ENCODE measurements at regions not wholly inside any gene's neighbourhood (a gene's known extent, or its start where the extent isn't known, plus 50 kb on each side); places are given as distances from the start of the nearest gene placed in this dataset.

GRCh38 chr5:116370149-116370548, 204.5 kb downstream of the SEMA6A start:
- ChIA-PET POLR2A (ENCODE audit: low non-redundant PET) (no interaction called here), CTCF (no interaction called here)
- no peak overlapping the region for H3K27ac ChIP-seq
- DNase-seq (ENCODE audit: low spot score), result no peak
- TF ChIP-seq, protein P1, sequence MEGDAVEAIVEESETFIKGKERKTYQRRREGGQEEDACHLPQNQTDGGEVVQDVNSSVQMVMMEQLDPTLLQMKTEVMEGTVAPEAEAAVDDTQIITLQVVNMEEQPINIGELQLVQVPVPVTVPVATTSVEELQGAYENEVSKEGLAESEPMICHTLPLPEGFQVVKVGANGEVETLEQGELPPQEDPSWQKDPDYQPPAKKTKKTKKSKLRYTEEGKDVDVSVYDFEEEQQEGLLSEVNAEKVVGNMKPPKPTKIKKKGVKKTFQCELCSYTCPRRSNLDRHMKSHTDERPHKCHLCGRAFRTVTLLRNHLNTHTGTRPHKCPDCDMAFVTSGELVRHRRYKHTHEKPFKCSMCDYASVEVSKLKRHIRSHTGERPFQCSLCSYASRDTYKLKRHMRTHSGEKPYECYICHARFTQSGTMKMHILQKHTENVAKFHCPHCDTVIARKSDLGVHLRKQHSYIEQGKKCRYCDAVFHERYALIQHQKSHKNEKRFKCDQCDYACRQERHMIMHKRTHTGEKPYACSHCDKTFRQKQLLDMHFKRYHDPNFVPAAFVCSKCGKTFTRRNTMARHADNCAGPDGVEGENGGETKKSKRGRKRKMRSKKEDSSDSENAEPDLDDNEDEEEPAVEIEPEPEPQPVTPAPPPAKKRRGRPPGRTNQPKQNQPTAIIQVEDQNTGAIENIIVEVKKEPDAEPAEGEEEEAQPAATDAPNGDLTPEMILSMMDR (conservative IDR thresholded peaks at IDR 0.05; ENCODE audit: low read depth), result no peak

DNA sequence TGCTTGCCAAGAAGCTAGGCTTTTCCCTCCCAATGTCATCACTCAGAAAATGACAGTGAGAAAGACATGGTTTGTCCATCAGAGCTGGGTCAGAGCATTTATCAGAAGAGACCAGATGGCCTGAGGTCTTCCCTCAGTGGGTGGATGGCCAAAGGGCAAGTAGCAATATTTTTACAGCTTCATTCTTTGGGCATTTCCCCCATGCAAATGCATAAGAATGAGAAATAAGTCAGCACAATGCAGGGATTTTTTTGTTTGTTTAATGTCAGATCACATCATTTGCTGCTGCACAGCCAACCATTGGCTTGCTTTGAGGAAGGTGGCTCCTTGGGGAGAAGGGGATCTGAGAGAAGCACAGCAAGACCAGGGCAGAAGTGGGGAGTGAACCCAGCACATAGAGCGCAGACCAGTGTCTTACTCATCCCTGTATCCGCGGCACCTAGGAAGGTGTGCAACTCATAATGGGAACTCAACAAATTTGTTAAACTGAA, 209.6 kb downstream of the SEMA6A start:
- POLR2A ChIA-PET (ENCODE audit: low non-redundant PET), result no interaction called here
- DNase-seq (ENCODE audit: low spot score), result no peak
- CTCF ChIA-PET, result interaction anchor here (1.1 kb wide), 1 partner anchor 42 kb away, joined by 5 read pairs; no protein-coding TSS in a partner anchor
- H3K27ac ChIP-seq, result no peak overlapping the region
- TF ChIP-seq, protein P1 (conservative IDR thresholded peaks at IDR 0.05; ENCODE audit: low read depth), result no peak

GRCh38 chr5:116363780-116364179, 210.8 kb downstream of the SEMA6A start:
- TF ChIP-seq, protein P1 (conservative IDR thresholded peaks at IDR 0.05; ENCODE audit: low read depth), result no peak
- POLR2A ChIA-PET (ENCODE audit: low non-redundant PET), result no interaction called here
- CTCF ChIA-PET, result no interaction called here

DNA sequence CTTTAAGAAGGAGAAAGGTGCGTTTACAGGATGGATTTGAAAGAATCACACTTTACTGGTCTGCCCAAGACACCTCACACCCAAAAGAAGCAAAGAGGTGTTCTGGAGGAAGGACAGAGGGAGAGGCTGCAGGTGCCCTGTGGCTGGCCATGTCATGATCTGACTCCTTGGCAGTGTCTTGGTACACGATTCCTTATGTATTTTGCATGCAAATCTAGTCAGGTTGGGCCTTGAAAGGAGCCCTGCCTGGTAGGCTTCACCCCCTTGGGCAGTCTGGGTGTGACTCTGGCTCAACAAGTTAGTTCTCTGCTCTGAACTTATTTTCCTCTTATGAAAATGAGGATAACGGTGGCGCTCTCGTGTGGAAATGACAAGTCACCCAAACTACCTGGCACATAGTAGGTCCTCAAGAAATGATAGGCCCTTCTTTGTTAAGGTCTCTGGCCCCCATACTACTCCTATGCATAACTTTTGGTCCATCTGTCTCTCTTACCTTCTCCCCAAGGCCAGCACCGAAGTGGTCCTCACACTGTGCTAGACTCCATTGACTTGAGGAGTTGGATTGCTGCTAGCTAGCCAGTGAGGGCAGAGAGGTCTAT, 212.5 kb downstream of the SEMA6A start:
- ChIA-PET POLR2A (ENCODE audit: low non-redundant PET) (no interaction called here), CTCF (no interaction called here)
- TF ChIP-seq, protein P1 (conservative IDR thresholded peaks at IDR 0.05; ENCODE audit: low read depth), result no peak
- H3K27ac ChIP-seq, result no peak overlapping the region
- DNase-seq (ENCODE audit: low spot score), result no peak

More at GRCh38 chr5:116363780-116364179, 210.8 kb downstream of the SEMA6A start:
- no peak overlapping the region for H3K27ac ChIP-seq
- no peak for DNase-seq (ENCODE audit: low spot score)

GRCh38 chr5:116361171-116361967, 213.3 kb downstream of the SEMA6A start:
- H3K27ac ChIP-seq, result no peak overlapping the region
- no peak for DNase-seq (ENCODE audit: low spot score)
- ChIA-PET POLR2A (ENCODE audit: low non-redundant PET) (no interaction called here), CTCF (no interaction called here)
- TF ChIP-seq, protein P1 (conservative IDR thresholded peaks at IDR 0.05; ENCODE audit: low read depth), result no peak

- TF ChIP-seq, protein P1 (conservative IDR thresholded peaks at IDR 0.05; ENCODE audit: low read depth), result no peak
- H3K27ac ChIP-seq, result no peak overlapping the region
- POLR2A ChIA-PET (ENCODE audit: low non-redundant PET), result no interaction called here
- no peak for DNase-seq (ENCODE audit: low spot score)
- CTCF ChIA-PET, result no interaction called here
Measured at GRCh38 chr5:116360008-116360853, 214.4 kb downstream of the SEMA6A start.
